GM19467 (cell line): ENCODE measurements at regions not wholly inside any gene's neighbourhood (a gene's known extent, or its start where the extent isn't known, plus 50 kb on each side); places are given as distances from the start of the nearest gene placed in this dataset.

Experiments
- ATAC-seq: cut with Tn5 transposase; IDR thresholded peaks from one replicate; pipeline ENCODE4 v1.9.1; 2021; ENCODE audit warnings: mild to moderate bottlenecking, moderate library complexity; ENCODE audit not compliant: unreplicated experiment

GRCh38 chr12:126843915-126844669 is 1422.9 kb upstream of the TMEM132C start:
- no peak for ATAC-seq

DNA sequence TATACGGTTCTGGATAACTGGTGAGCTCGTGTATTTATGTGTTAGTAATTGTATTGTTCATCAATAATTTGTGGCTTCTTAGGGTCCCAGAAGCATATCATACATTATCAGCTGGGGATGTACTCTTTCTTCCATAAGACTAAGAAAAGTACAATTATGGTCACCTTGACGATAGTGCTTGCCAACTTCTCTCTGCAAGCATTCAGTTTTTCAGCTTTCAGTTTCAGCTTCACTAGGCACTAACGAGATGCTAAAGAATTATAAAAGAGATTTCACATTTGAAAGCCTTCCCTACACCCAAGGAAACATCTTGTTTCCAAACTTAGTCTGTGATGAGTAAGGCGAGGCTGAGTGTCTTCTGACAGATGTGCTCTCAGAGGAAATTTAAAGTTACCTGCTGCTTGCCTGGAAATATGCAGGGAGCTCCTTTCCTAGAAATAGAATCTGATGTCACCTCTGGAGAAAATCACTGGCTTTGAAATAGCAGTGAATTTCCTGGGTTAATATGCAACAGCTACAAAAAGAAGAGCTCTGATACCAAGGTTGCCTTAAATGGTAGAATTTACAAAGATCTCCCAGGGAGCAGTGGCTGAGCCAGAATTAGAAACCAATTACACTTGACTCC is 1419.9 kb upstream of the TMEM132C start:
- no peak for ATAC-seq

- no peak for ATAC-seq
Observed at GRCh38 chr12:126855768-126856167, 1411.2 kb upstream of the TMEM132C start.

- no peak for ATAC-seq
Observed at GRCh38 chr12:126856958-126857357, 1410.0 kb upstream of the TMEM132C start.

GRCh38 chr12:126858560-126858959 is 1408.4 kb upstream of the TMEM132C start:
- no peak for ATAC-seq

DNA sequence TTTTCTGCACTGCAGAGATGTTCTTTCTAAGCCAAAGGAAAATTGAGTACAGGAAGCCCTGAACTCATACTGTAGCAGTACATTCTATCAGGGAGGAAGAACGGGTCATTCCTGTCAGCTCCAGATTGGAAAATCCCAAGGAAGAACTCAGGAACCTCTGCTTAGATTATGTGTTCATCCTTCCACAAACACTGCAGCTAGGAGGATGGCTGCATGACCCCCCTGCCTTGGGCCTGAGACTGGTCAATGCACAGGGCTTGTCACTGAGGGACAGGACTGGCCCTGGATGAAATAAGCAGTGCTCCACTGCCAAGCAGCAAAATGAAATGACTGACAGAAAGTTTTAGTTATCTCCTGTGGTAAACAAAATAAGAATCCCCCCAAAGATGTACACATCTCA is 1406.8 kb upstream of the TMEM132C start:
- no peak for ATAC-seq

GRCh38 chr12:126862500-126862899 is 1404.5 kb upstream of the TMEM132C start:
- ATAC-seq, result no peak

DNA sequence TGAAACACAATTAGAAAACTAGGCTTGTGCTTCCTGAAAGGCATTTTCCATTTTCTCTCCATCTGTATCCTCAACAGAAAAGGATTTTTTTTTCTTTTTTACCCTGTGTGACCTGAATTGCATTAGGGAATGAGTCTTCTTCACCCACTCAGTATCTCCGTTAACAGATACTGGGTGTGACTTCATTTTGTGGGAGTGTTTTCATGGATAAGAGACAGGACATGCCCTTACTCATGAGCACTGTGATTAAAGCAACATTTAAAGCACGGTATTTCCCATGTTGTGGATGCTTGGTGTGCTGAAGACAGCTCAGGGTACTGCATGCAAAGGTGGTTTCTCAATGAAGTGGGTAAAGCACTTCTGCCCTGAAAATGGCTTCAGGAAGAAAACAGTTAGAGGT is 1397.3 kb upstream of the TMEM132C start:
- ATAC-seq, result no peak

DNA sequence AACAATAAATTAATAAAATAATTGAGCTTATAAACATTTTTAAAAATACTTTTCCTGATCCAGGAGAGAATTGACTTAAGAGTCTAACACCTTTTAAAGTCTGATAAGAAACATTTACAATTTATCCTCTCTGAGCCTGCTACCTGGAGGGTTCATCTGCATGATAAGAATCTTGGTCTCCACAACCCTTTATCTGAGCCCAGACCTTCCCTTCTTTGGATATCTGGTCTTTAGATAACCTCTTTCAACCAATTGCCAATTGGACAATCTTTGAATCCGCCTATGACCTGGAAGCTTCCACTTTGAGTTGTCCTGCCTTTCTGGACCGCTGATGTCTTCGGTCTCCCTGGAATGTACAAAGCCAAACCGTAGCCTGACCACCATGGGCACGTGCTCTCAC is 1393.3 kb upstream of the TMEM132C start:
- no peak for ATAC-seq

- ATAC-seq, result peak; percentile 86
Observed at GRCh38 chr12:126874427-126875026, 1392.4 kb upstream of the TMEM132C start.

DNA sequence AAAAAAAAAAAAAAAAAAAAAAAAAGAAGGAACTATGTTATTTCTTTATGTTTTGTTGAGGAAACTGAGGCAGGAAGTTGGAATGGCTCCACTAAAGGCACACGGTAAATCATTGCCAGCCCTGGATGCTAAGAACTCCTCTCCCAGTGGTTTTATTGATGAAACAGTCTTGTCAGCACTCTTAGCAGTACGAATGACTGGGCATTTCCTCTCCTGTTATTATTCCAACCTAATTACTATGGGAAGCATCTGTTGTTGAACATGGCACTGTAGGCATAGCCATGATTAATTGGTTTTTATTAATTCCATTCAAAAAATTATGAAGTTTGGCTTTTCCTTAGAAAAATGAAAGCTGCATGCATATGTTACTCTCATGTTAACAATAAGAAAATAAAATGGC is 1387.1 kb upstream of the TMEM132C start:
- no peak for ATAC-seq

DNA sequence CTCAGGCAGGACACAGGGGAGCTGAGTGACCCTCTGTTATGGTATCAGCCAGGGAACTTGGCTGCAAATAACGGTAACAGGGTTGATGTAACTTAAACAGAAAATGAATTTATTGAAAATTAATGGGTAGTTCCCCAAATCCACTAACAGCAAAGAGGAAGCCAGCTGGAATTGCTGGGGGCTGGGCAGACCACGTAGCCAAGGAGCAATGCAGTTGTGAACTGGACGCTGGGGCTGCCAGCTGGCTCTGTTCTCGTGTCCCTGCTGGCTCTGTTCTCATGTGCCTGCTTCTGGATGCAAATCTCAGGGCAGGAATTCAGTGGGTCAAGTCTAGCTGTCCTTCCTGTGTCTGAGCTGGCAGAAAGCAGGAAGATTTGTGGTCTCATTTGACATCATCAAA is 1383.3 kb upstream of the TMEM132C start:
- ATAC-seq, result no peak

- ATAC-seq, result no peak
Observed at GRCh38 chr12:126889501-126889900, 1377.5 kb upstream of the TMEM132C start.

- ATAC-seq, result no peak
Observed at GRCh38 chr12:126890097-126890496, 1376.9 kb upstream of the TMEM132C start.

- ATAC-seq, result no peak
Observed at GRCh38 chr12:126891789-126892188, 1375.2 kb upstream of the TMEM132C start.

DNA sequence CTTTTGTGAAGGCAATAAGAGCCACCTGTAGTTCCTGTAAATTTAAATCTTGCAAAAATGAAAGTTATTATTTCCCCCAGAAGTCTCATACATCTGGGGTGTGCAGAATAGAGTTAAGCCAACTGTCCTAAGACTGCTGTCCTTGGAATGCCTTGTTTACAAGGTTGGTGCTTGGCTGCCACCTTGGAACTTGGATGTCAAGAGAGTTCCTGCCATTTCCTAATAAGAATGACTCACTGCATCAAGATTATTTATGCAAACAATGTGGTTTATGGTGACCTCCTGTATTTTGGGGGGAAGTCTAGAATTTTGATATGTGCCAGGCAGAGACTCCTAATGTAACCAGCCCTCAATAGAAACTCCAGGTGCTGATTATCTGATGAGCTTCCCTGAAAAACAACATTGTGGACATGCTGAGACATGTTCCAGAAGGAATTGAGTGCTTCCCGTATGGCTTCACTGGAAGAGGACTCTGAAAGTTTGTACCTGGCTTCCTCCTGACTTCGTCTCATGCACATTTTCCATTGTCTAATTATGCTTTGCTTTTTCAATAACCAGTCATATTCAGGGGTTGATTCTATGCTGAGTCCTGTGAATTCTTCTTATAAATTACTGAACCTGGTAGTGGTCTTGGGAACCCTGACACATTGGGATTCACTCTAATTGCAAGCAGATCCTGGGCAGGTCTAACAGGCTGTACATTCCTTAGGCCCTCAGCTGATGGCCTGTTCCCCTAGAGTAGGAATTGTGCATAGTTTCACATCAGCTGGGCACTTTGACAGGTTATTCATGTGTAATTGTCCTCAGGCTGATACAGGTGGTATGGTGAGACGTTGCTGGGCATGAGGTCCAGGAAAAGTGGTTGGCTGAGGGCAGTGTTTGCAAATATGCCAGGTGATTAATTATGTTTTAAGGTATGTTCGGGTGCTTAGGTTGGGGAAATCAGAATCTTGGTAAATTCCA is 1370.7 kb upstream of the TMEM132C start:
- ATAC-seq, result no peak

DNA sequence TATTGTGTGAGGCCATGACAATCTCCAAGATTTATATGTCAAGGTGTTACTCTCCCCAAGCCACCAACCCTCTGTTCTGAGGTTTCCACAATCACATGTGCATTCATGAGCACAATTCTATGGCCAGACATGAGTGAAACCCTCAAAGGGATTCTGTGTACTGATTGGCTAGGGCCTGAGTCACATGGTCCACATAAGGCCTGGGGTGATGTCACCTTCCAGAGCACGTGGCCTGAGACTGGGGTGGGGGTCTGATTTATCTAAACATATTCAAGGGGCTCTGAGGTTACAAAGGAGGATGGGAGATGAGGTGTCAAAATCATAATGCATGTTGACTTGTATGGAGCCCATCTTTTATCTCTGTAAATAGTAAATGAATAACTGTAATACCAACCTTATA is 1369.9 kb upstream of the TMEM132C start:
- no peak for ATAC-seq

DNA sequence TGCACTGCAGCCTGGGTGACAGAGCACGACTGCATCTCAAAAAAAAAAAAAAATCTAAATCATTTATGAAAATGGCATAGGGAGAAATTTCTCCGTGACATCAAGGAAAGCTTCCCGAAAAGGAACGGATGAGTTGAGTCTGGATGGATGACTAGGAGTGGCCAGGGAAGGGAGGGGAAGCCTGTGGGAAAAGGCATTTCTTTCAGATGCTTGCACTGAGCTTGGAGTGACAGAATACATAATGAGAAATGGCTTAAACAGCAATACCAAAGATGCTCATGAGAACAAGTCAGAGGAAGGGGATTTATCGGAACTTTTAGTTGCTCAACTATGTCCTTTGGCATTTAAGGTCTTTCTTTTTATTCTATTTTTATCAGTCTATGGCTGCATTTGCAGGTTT is 1369.2 kb upstream of the TMEM132C start:
- no peak for ATAC-seq

DNA sequence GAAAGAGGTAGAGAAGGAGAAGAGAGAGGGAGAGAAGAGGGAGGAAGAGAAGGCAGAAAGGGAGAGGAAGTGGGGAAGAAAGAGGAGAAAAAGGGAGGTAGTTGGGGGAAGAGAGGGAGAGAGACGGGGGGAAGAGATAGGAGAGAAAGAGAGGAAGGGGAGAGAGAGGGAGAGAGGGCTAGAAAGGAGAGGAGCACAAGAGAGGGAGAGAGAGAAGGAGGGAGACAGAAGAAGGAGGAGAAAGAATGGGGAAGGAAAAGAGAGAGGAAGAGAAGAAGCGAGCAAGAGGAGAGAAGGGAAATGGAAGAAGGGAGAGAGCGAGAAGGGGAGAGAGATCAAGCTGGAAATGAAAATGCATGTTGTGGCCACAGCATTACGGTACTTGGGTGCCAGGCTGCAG is 1368.4 kb upstream of the TMEM132C start:
- no peak for ATAC-seq

- no peak for ATAC-seq
Observed at GRCh38 chr12:126899926-126900792, 1366.8 kb upstream of the TMEM132C start.
